Neural cell (in vitro differentiated cells): ENCODE measurements at regions not wholly inside any gene's neighbourhood (a gene's known extent, or its start where the extent isn't known, plus 50 kb on each side); places are given as distances from the start of the nearest gene placed in this dataset.

Source experiments
- H2AFZ ChIP-seq: fragments of 200-600, 300-800 bp; sonication (generic), shearing (Covaris generic); 2 replicates; pipeline ENCODE4 v1.6.0; 2014; ENCODE audit warnings: low read depth, mild to moderate bottlenecking, antibody characterized with exemption, low read length, moderate library complexity
- H3F3A ChIP-seq: fragments of 200-600 bp; shearing (Covaris generic); 2 replicates; pipeline ENCODE4 v1.6.1; 2016; ENCODE audit warnings: mild to moderate bottlenecking, moderate library complexity, mixed read lengths, antibody characterized with exemption, low read length; ENCODE audit not compliant: insufficient read depth, poor library complexity, severe bottlenecking
- H3K27ac ChIP-seq: fragments of 200-600, 300-800 bp; sonication (generic), shearing (Covaris generic); 2 replicates; pipeline ENCODE4 v1.5.1; 2014; ENCODE audit warnings: mild to moderate bottlenecking, low read length, moderate library complexity
- H3K27me3 ChIP-seq: fragments of 300-800, 200-600 bp; sonication (generic), shearing (Covaris generic); 2 replicates; pipeline ENCODE4 v1.6.0; 2014; ENCODE audit warnings: mild to moderate bottlenecking, low read depth, low read length, moderate library complexity; ENCODE audit not compliant: insufficient read depth
- H3K36me3 ChIP-seq: fragments of 300-800, 200-600 bp; sonication (generic), shearing (Covaris generic); 2 replicates; pipeline ENCODE4 v1.5.1; 2014; ENCODE audit warnings: mild to moderate bottlenecking, antibody characterized with exemption, low read length, moderate library complexity; ENCODE audit not compliant: insufficient read depth
- H3K4me2 ChIP-seq: fragments of 300-800, 200-600 bp; sonication (generic), shearing (Covaris generic); 2 replicates; pipeline ENCODE4 v1.6.0; 2014; ENCODE audit warnings: mild to moderate bottlenecking, low read length
- H3K4me3 ChIP-seq: fragments of 300-800, 200-600 bp; sonication (generic), shearing (Covaris generic); 2 replicates; pipeline ENCODE4 v1.5.1; 2014; ENCODE audit warnings: mild to moderate bottlenecking, low read length, moderate library complexity
- H3K79me2 ChIP-seq: fragments of 200-600 bp; shearing (Covaris generic); replicated peaks from 2 replicates; pipeline ENCODE4 v1.6.0; 2014; ENCODE audit warnings: mild to moderate bottlenecking, low read length, moderate library complexity; ENCODE audit not compliant: insufficient read depth
- H3K9ac ChIP-seq: fragments of 300-800, 200-600 bp; sonication (generic), shearing (Covaris generic); 2 replicates; pipeline ENCODE4 v1.6.1; 2016; ENCODE audit warnings: mild to moderate bottlenecking, low read length, mixed read lengths
- H3K9me2 ChIP-seq: fragments of 200-600 bp; shearing (Covaris generic); 2 replicates; pipeline ENCODE4 v1.6.1; 2016; ENCODE audit warnings: mild to moderate bottlenecking, low read length, mixed read lengths; ENCODE audit not compliant: insufficient read depth
- H3K9me3 ChIP-seq: fragments of 200-600, 300-800 bp; sonication (generic), shearing (Covaris generic); 2 replicates; pipeline ENCODE4 v1.6.1; 2016; ENCODE audit warnings: mild to moderate bottlenecking, mixed run types, low read length, moderate library complexity, mixed read lengths
- H4K20me1 ChIP-seq: fragments of 200-600 bp; shearing (Covaris generic); 2 replicates; pipeline ENCODE4 v1.6.1; 2016; ENCODE audit warnings: mild to moderate bottlenecking, mixed run types; ENCODE audit not compliant: insufficient read depth
- EP300 ChIP-seq: fragments of 450-650 bp; conservative IDR thresholded peaks from 2 replicates; pipeline ENCODE4 v1.6.1; 2014; ENCODE audit warnings: antibody characterized with exemption, mild to moderate bottlenecking, moderate library complexity; ENCODE audit not compliant: poor library complexity, severe bottlenecking
- EZH2 ChIP-seq: fragments of 200-600, 300-800 bp; shearing (Covaris generic), sonication (generic); IDR thresholded peaks from 2 replicates; pipeline ENCODE4 v1.6.1; 2014; ENCODE audit warnings: antibody characterized with exemption, low read length, borderline replicate concordance, mild to moderate bottlenecking; ENCODE audit not compliant: insufficient read depth, poor library complexity, severe bottlenecking
- MXI1 ChIP-seq: fragments of 450-650 bp; conservative IDR thresholded peaks from 2 replicates; pipeline ENCODE4 v1.6.1; 2014; ENCODE audit warnings: antibody characterized with exemption, mild to moderate bottlenecking; ENCODE audit not compliant: poor library complexity, severe bottlenecking
- POLR2AphosphoS5 ChIP-seq: IDR thresholded peaks from 2 replicates; pipeline ENCODE4 v1.6.1; 2012
- RAD21 ChIP-seq: fragments of 450-650 bp; conservative IDR thresholded peaks from 2 replicates; pipeline ENCODE4 v1.6.1; 2014; ENCODE audit warnings: antibody characterized with exemption, mild to moderate bottlenecking, moderate library complexity
- SMC3 ChIP-seq: fragments of 450-650 bp; conservative IDR thresholded peaks from 2 replicates; pipeline ENCODE4 v1.6.1; 2014; ENCODE audit warnings: antibody characterized with exemption, mild to moderate bottlenecking, moderate library complexity; ENCODE audit not compliant: poor library complexity
- TAF1 ChIP-seq: IDR thresholded peaks from 2 replicates; pipeline ENCODE4 v1.6.1; 2012; ENCODE audit warnings: low read depth
- TF ChIP-seq, protein P1 (sequence below): IDR thresholded peaks from 2 replicates; pipeline ENCODE4 v1.6.1; 2012; ENCODE audit warnings: borderline replicate concordance
- TF ChIP-seq, protein P2 (sequence below): fragments of 450-650 bp; IDR thresholded peaks from 2 replicates; pipeline ENCODE4 v1.5.1; 2014; ENCODE audit warnings: antibody characterized with exemption, mild to moderate bottlenecking, moderate library complexity; ENCODE audit not compliant: poor library complexity, severe bottlenecking

DNA sequence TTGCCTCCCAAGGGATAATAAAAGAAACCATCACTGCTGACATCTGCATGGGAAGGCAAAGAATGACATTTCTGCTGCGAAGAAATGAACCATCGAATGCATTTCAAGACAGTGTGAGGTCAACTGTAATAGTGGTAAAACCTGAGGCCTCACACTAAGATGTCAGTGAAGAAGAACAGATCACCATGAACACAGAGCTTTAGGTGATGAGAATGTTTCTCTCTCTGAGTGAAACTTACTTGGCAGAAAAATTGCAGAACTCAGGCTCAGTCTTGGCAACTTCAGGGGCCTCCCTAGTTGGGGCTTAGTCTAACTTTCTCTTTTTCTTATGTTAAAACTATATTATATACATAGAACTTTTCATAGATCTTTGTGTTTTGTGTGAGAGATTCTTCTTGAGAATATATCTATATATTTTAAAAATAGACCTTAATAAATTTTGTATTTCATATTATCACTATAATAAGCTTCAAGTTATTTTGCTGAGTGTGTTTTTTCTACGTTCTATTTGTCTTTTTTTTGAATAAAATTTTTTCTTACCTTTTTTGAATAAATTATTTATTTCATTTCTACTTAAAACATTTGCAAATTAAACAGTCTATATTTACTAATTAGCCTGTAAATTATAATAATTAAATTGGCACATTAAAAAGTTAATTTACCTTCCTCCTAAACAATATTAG lies 427.5 kb upstream of the TRIB2 start:
- TF ChIP-seq EZH2 (no peak), POLR2AphosphoS5 (no peak), TAF1 (no peak), MXI1 (no peak), SMC3 (no peak), RAD21 (no peak)
- TF ChIP-seq, protein P1, sequence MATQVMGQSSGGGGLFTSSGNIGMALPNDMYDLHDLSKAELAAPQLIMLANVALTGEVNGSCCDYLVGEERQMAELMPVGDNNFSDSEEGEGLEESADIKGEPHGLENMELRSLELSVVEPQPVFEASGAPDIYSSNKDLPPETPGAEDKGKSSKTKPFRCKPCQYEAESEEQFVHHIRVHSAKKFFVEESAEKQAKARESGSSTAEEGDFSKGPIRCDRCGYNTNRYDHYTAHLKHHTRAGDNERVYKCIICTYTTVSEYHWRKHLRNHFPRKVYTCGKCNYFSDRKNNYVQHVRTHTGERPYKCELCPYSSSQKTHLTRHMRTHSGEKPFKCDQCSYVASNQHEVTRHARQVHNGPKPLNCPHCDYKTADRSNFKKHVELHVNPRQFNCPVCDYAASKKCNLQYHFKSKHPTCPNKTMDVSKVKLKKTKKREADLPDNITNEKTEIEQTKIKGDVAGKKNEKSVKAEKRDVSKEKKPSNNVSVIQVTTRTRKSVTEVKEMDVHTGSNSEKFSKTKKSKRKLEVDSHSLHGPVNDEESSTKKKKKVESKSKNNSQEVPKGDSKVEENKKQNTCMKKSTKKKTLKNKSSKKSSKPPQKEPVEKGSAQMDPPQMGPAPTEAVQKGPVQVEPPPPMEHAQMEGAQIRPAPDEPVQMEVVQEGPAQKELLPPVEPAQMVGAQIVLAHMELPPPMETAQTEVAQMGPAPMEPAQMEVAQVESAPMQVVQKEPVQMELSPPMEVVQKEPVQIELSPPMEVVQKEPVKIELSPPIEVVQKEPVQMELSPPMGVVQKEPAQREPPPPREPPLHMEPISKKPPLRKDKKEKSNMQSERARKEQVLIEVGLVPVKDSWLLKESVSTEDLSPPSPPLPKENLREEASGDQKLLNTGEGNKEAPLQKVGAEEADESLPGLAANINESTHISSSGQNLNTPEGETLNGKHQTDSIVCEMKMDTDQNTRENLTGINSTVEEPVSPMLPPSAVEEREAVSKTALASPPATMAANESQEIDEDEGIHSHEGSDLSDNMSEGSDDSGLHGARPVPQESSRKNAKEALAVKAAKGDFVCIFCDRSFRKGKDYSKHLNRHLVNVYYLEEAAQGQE = no peak
- TF ChIP-seq, protein P2, sequence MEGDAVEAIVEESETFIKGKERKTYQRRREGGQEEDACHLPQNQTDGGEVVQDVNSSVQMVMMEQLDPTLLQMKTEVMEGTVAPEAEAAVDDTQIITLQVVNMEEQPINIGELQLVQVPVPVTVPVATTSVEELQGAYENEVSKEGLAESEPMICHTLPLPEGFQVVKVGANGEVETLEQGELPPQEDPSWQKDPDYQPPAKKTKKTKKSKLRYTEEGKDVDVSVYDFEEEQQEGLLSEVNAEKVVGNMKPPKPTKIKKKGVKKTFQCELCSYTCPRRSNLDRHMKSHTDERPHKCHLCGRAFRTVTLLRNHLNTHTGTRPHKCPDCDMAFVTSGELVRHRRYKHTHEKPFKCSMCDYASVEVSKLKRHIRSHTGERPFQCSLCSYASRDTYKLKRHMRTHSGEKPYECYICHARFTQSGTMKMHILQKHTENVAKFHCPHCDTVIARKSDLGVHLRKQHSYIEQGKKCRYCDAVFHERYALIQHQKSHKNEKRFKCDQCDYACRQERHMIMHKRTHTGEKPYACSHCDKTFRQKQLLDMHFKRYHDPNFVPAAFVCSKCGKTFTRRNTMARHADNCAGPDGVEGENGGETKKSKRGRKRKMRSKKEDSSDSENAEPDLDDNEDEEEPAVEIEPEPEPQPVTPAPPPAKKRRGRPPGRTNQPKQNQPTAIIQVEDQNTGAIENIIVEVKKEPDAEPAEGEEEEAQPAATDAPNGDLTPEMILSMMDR = no peak
- Histone ChIP-seq H3K27ac (no peak overlapping the region), H3K9me2 (no peaks in the 10 kb centered on the region), H2AFZ (no peak overlapping the region), H3K4me3 (no peak overlapping the region), H4K20me1 (no peaks in the 10 kb centered on the region), H3K79me2 (no peaks in the 10 kb centered on the region), H3K9me3 (no peaks in the 10 kb centered on the region), H3F3A (no peaks in the 10 kb centered on the region), H3K9ac (no peak overlapping the region), H3K27me3 (no peaks in the 10 kb centered on the region), H3K4me2 (no peak overlapping the region), H3K36me3 (no peaks in the 10 kb centered on the region)

DNA sequence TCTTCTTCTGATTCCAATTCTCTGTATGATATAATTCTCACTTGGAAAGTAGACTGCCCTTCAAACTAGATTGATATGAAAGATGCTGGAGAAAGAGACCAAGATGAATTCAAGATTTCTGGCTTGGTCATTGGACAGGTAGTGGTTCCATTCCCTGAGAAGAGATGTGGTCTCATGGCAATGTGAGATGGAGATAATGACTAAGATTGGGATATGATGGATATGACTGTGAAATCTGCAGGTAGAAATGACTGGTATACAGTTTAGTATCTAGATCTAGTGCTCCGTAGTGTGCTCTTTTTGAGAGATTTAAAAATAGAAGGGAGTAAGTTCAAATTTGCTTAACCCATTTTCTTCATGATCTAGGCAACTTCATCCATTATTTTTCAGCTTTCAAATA lies 425.4 kb upstream of the TRIB2 start:
- no peak overlapping the region for H3K4me2 ChIP-seq
- TF ChIP-seq MXI1 (no peak), RAD21 (no peak), TAF1 (no peak), POLR2AphosphoS5 (no peak), EP300 (no peak), EZH2 (no peak), SMC3 (no peak)
- TF ChIP-seq, protein P2 = no peak
- TF ChIP-seq, protein P1 = no peak

More for the DNA sequence above, 425.4 kb upstream of the TRIB2 start:
- Histone ChIP-seq H3K9me3 (no peaks in the 10 kb centered on the region), H3K27me3 (no peaks in the 10 kb centered on the region), H3F3A (no peaks in the 10 kb centered on the region), H3K27ac (no peak overlapping the region), H3K9ac (no peak overlapping the region), H4K20me1 (no peaks in the 10 kb centered on the region), H3K79me2 (no peaks in the 10 kb centered on the region), H3K9me2 (no peaks in the 10 kb centered on the region), H3K36me3 (no peaks in the 10 kb centered on the region), H2AFZ (no peak overlapping the region), H3K4me3 (no peak overlapping the region)
